HepG2 (cell line): ENCODE measurements at regions not wholly inside any gene's neighbourhood (a gene's known extent, or its start where the extent isn't known, plus 50 kb on each side); places are given as distances from the start of the nearest gene placed in this dataset.

Source experiments
- ATAC-seq: fragments of 200-7000 bp; cut with Tn5 transposase; 3 replicates; pipeline ENCODE4 v1.9.1; 2020; ENCODE audit warnings: mild to moderate bottlenecking, moderate library complexity
- BruUV-seq: library from RNA; stranded (reverse); fragments of 400-500 nt; replicated peaks from 2 replicates; lab custom pipeline; 2021; lab: Mats Ljungman, UMichigan
- CTCF ChIA-PET: fragments of 300-600 bp; formaldehyde crosslinking; extraction: SDS; loops from one replicate; lab custom pipeline; 2021; ENCODE audit warnings: low total read pairs, inconsistent platforms, low intra/inter-chr PET ratio; lab: Yijun Ruan, JAX
- POLR2A ChIA-PET: fragments of 350-600 bp; sonication (Branson Sonifier 250); formaldehyde crosslinking; loops from one replicate; lab custom pipeline; 2020; ENCODE audit warnings: antibody characterized with exemption, inconsistent platforms; lab: Yijun Ruan, JAX
- DNase-seq: peaks from one replicate; pipeline ENCODE4 v3.0.0-alpha.2; 2015; ENCODE audit warnings: low spot score
- FAIRE-seq: peaks from 3 replicates; lab custom pipeline; 2011; peaks lifted over from hg19 to GRCh38; lab: Jason Lieb, UNC
- H2AFZ ChIP-seq: one replicate; pipeline ENCODE4 v1.6.1; 2011; ENCODE audit warnings: low read length, inconsistent platforms
- H3K27ac ChIP-seq: fragments of 300-600 bp; 3 replicates; pipeline ENCODE4 v1.8.0; 2011; ENCODE audit warnings: mixed run types, mild to moderate bottlenecking, mixed read lengths, low read length, inconsistent platforms; ENCODE audit not compliant: insufficient read depth; ENCODE audit errors: extremely low read length
- H3K27me3 ChIP-seq, 2 experiments: fragments of 200-600 bp in 1 of 2; 2 replicates in 1 of 2; 3 replicates in 1 of 2; pipeline versions ENCODE4 v1.6.0 to v1.8.0; 2011; ENCODE audit warnings: low read length in 2 of 2, mild to moderate bottlenecking in 2 of 2, moderate library complexity in 2 of 2, inconsistent platforms in 1 of 2; ENCODE audit not compliant: insufficient read depth in 2 of 2, control insufficient read depth in 1 of 2
- H3K36me3 ChIP-seq, 2 experiments: fragments of 200-600 bp in 1 of 2; replicated peaks in 1 of 2; 2 replicates in 1 of 2; 3 replicates in 1 of 2; pipeline versions ENCODE4 v1.5.1 to v1.8.0; 2011; ENCODE audit warnings: low read length in 2 of 2, inconsistent platforms in 1 of 2; ENCODE audit not compliant: insufficient read depth in 2 of 2, control insufficient read depth in 1 of 2
- H3K4me1 ChIP-seq: 2 replicates; pipeline ENCODE4 v1.5.1; 2012; ENCODE audit warnings: low read length, inconsistent platforms; ENCODE audit not compliant: insufficient read depth
- H3K4me2 ChIP-seq: 2 replicates; pipeline ENCODE4 v1.6.0; 2011; ENCODE audit warnings: low read depth, low read length, inconsistent platforms
- H3K4me3 ChIP-seq, 3 experiments: fragments of 200-600 bp in 1 of 3; sonication (generic), shearing (Covaris generic) in 1 of 3; replicated peaks in 1 of 3; 2 replicates each; pipeline ENCODE4 v1.5.1; 2011 to 2016; ENCODE audit warnings: low read length in 3 of 3, inconsistent platforms in 2 of 3, low read depth in 2 of 3, mild to moderate bottlenecking in 2 of 3, control low read depth in 1 of 3, mixed read lengths in 1 of 3; ENCODE audit not compliant: insufficient read depth in 1 of 3
- H3K79me2 ChIP-seq: one replicate; pipeline ENCODE4 v1.6.1; 2011; ENCODE audit warnings: low read length, inconsistent platforms; ENCODE audit not compliant: insufficient read depth
- H3K9ac ChIP-seq: 2 replicates; pipeline ENCODE4 v1.6.0; 2011; ENCODE audit warnings: mild to moderate bottlenecking, low read depth, low read length, inconsistent platforms; ENCODE audit not compliant: insufficient read depth
- H3K9me3 ChIP-seq: 2 replicates; pipeline ENCODE4 v1.5.1; 2012; ENCODE audit warnings: mild to moderate bottlenecking, low read length
- H4K20me1 ChIP-seq: 2 replicates; pipeline ENCODE4 v1.6.0; 2011; ENCODE audit warnings: inconsistent platforms, mild to moderate bottlenecking, low read length, moderate library complexity; ENCODE audit not compliant: insufficient read depth
- CCAR2 ChIP-seq: fragments of 200-400 bp; formaldehyde crosslinking; optimal IDR thresholded peaks from 2 replicates; pipeline ENCODE3; 2018; ENCODE audit warnings: low read depth, mild to moderate bottlenecking, low read length, moderate library complexity
- EED ChIP-seq: sonication (generic); formaldehyde crosslinking; IDR thresholded peaks from 2 replicates; pipeline ENCODE4 v1.5.0; 2020; ENCODE audit warnings: mild to moderate bottlenecking, missing genetic modification reagents
- FOXK1 ChIP-seq: sonication (generic); formaldehyde crosslinking; IDR thresholded peaks from 2 replicates; pipeline ENCODE4 v1.4.0; 2020; ENCODE audit warnings: low read depth, missing genetic modification reagents, borderline replicate concordance
- HDAC2 ChIP-seq: sonication (generic); formaldehyde crosslinking; IDR thresholded peaks from 2 replicates; pipeline ENCODE4 v1.4.0; 2020; ENCODE audit warnings: missing genetic modification reagents
- RBAK ChIP-seq: sonication (generic); formaldehyde crosslinking; IDR thresholded peaks from 2 replicates; pipeline ENCODE4 v1.5.1; 2020; ENCODE audit warnings: mild to moderate bottlenecking, missing genetic modification reagents
- U2AF1 ChIP-seq: fragments of 200-400 bp; formaldehyde crosslinking; optimal IDR thresholded peaks from 2 replicates; pipeline ENCODE3; 2017; ENCODE audit warnings: mild to moderate bottlenecking, low read depth, low read length
- ZNF430 ChIP-seq: sonication (generic); formaldehyde crosslinking; IDR thresholded peaks from 2 replicates; pipeline ENCODE4 v1.9.0; 2021; ENCODE audit warnings: mild to moderate bottlenecking, missing genetic modification reagents
- ZNF7 ChIP-seq: IDR thresholded peaks from 2 replicates; pipeline ENCODE4 v1.6.1; 2016; ENCODE audit warnings: missing biosample characterization, missing genetic modification reagents
- ZNF879 ChIP-seq: sonication (generic); formaldehyde crosslinking; IDR thresholded peaks from 2 replicates; pipeline ENCODE4 v1.8.1; 2023; ENCODE audit warnings: missing genetic modification reagents
- WGBS: methylation state at CpG from one replicate; pipeline ENCODE4 v1.1.6; 2017; ENCODE audit warnings: low lambda C conversion rate; 5-methylcytosine and 5-hydroxymethylcytosine counted together
- in situ Hi-C: cut with HindIII; loops from 2 replicates; pipeline ENCODE4 v1.10.0; 2017; ENCODE audit warnings: low pct_unique_long_range_greater_than_20kb; ENCODE audit not compliant: extremely low pct_ligation_motif_present
- intact Hi-C: fragments of 100-400 bp; cut with micrococcal nuclease; formaldehyde crosslinking; loops from one replicate; pipeline ENCODE4 v1.10.0; 2022; ENCODE audit not compliant: unreplicated experiment
- TF ChIP-seq, protein P1 (sequence below): IDR thresholded peaks from 2 replicates; pipeline ENCODE4 v1.6.1; 2016
- TF ChIP-seq, protein P2 (sequence below): sonication (generic); formaldehyde crosslinking; IDR thresholded peaks from 2 replicates; pipeline ENCODE4 v1.4.0; 2020; ENCODE audit warnings: missing genetic modification reagents
- TF ChIP-seq, protein P3 (sequence below): sonication (generic); formaldehyde crosslinking; IDR thresholded peaks from 2 replicates; pipeline ENCODE4 v1.5.1; 2020; ENCODE audit warnings: missing genetic modification reagents, mild to moderate bottlenecking, borderline replicate concordance

DNA sequence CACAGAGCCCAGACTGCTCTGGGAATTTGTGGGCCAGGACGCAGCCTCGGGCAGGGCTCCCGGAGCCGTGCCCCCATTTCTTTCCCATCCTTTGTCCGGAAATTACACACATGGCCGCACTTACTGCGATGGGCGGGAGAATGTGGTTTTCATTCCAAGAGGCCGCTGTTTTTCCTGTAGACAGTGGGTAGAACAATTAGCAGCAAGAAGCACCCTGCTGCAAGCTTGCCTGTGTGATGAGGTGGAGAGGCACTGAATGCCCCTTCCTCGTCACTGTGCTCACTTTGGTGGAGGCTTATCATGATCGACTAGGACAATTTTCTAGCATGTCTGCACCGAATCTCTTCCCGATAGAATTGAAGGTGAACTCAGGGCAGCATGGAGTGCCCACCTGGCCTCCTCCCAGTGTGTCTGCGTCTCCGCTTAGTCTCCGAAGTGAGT, 102.8 kb downstream of the DACT2 start:
- no peak overlapping the region for H3K4me2 ChIP-seq
- POLR2A ChIA-PET = no interaction called here
- H2AFZ ChIP-seq = no peak overlapping the region
- H3K4me3 ChIP-seq = no peak overlapping the region
- H4K20me1 ChIP-seq = no peaks in the 10 kb centered on the region
- intact Hi-C loops (no loop called here), in situ Hi-C loops (no loop called here)
- no peaks in the 10 kb centered on the region for H3K36me3 ChIP-seq
- DNase-seq (no peak), ATAC-seq (no peak), FAIRE-seq (no peak)
- peaks cover 8 to 73% of the 10 kb centered on the region in 2 experiments; a peak in 4 of 5 replicates for H3K27me3 ChIP-seq
- no peaks in the 10 kb centered on the region for H3K79me2 ChIP-seq
- no peak for TF ChIP-seq FOXK1 (CRISPR knock-in tag)
- TF ChIP-seq, protein P1, sequence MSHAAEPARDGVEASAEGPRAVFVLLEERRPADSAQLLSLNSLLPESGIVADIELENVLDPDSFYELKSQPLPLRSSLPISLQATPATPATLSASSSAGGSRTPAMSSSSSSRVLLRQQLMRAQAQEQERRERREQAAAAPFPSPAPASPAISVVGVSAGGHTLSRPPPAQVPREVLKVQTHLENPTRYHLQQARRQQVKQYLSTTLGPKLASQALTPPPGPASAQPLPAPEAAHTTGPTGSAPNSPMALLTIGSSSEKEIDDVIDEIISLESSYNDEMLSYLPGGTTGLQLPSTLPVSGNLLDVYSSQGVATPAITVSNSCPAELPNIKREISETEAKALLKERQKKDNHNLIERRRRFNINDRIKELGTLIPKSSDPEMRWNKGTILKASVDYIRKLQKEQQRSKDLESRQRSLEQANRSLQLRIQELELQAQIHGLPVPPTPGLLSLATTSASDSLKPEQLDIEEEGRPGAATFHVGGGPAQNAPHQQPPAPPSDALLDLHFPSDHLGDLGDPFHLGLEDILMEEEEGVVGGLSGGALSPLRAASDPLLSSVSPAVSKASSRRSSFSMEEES = no peak
- H3K4me1 ChIP-seq = no peaks in the 10 kb centered on the region
- no peak overlapping the region for H3K9ac ChIP-seq
- no peak overlapping the region for H3K27ac ChIP-seq
- no peaks in the 10 kb centered on the region for H3K9me3 ChIP-seq
- 66% methylated on average over 16 of the region's 16 CpGs for WGBS
- no TSS peak for BruUV-seq
- CTCF ChIA-PET = no interaction called here

DNA sequence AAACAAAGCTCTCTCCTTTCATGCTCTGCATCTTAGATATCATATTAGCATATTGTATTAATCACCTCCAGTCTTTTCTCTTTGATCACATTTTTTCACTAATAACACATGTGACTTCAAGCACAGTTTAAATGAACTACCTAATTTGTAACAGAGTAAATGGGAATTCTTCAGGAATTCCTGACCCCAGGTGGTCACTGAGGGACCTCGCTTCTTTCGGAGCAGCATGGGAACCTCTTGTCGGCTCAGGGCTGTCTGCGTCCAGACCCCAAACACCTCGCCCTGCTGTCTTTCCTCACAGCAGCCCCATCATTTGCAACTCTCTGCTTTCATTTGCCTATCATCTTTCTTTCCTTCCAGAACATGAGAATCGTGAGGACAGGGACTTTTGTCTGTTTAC, 103.5 kb downstream of the DACT2 start:
- DNase-seq (no peak), FAIRE-seq (no peak), ATAC-seq (no peak)
- Histone ChIP-seq H3K9me3 (no peaks in the 10 kb centered on the region), H2AFZ (no peak overlapping the region), H3K4me1 (no peaks in the 10 kb centered on the region), H3K4me3 (no peak overlapping the region), H3K9ac (no peak overlapping the region), H3K27ac (no peak overlapping the region), H4K20me1 (no peaks in the 10 kb centered on the region), H3K4me2 (no peak overlapping the region), H3K27me3 (peaks cover 6 to 66% of the 10 kb centered on the region in 2 experiments; a peak in 4 of 5 replicates), H3K79me2 (no peaks in the 10 kb centered on the region), H3K36me3 (no peaks in the 10 kb centered on the region)
- CTCF ChIA-PET = no interaction called here
- intact Hi-C loops (no loop called here), in situ Hi-C loops (no loop called here)
- BruUV-seq = no TSS peak
- 34% methylated on average over 6 of the region's 6 CpGs for WGBS
- POLR2A ChIA-PET = no interaction called here
- TF ChIP-seq ZNF430 (CRISPR knock-in tag) (no peak), U2AF1 (no peak), ZNF879 (no peak), ZNF7 (CRISPR knock-in tag) (no peak), HDAC2 (CRISPR knock-in tag) (no peak), EED (CRISPR knock-in tag) (no peak), CCAR2 (no peak), RBAK (CRISPR knock-in tag) (no peak)
- TF ChIP-seq, protein P2, sequence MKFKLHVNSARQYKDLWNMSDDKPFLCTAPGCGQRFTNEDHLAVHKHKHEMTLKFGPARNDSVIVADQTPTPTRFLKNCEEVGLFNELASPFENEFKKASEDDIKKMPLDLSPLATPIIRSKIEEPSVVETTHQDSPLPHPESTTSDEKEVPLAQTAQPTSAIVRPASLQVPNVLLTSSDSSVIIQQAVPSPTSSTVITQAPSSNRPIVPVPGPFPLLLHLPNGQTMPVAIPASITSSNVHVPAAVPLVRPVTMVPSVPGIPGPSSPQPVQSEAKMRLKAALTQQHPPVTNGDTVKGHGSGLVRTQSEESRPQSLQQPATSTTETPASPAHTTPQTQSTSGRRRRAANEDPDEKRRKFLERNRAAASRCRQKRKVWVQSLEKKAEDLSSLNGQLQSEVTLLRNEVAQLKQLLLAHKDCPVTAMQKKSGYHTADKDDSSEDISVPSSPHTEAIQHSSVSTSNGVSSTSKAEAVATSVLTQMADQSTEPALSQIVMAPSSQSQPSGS (CRISPR knock-in tag) = no peak
- TF ChIP-seq, protein P3, sequence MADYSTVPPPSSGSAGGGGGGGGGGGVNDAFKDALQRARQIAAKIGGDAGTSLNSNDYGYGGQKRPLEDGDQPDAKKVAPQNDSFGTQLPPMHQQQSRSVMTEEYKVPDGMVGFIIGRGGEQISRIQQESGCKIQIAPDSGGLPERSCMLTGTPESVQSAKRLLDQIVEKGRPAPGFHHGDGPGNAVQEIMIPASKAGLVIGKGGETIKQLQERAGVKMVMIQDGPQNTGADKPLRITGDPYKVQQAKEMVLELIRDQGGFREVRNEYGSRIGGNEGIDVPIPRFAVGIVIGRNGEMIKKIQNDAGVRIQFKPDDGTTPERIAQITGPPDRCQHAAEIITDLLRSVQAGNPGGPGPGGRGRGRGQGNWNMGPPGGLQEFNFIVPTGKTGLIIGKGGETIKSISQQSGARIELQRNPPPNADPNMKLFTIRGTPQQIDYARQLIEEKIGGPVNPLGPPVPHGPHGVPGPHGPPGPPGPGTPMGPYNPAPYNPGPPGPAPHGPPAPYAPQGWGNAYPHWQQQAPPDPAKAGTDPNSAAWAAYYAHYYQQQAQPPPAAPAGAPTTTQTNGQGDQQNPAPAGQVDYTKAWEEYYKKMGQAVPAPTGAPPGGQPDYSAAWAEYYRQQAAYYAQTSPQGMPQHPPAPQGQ (CRISPR knock-in tag) = no peak
